NCI-H2107 (cell line): ENCODE measurements at regions not wholly inside any gene's neighbourhood (a gene's known extent, or its start where the extent isn't known, plus 50 kb on each side); places are given as distances from the start of the nearest gene placed in this dataset.
"Not testable (repeated sequence)": the region's sequence is repeated elsewhere in the genome, so short reads cannot be mapped to it uniquely, and the experiment has no call there.

ENCODE experiments used
- DNase-seq: peaks from one replicate; lab custom pipeline; 2025; lab: John Stamatoyannopoulos, UW

DNA sequence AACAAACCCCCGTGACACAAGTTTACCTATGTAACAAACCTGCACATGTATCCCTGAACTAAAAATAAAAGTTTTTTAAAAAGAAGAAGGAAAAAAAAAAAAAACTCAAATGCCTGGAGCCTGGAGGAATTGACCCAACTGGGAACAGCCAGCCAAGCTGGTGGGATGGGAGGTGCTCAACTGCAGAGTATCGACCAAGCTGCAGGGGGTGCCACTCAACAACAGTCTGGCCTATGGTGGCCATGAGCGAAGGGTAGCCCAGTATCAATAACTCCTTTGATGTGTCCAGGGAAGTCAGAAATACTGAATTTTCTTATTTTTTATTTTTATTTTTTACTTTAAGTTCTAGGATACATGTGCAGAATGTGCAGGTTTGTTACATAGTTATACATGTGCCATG lies 310.3 kb upstream of the DLGAP1 start:
- DNase-seq, result no peak

DNA sequence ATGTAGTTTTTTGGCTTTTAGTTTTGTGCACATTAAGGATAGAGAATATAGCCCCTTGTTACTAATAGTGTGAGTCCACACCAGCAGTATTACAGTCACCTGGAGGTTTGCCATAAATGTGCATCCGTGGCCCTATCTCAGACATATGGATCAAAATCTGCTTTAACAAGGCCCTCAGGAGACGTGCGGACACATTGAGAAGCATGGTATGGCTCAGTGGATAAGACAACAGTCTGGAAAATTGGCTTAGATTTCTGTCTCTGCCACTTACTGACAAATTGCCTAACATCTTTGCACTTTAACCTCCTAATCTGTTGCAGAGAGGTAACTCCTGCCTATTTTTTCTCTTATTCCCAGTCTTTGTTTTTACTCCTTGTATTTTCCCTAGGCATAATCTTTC lies 307.2 kb upstream of the DLGAP1 start:
- DNase-seq, result no peak

DNA sequence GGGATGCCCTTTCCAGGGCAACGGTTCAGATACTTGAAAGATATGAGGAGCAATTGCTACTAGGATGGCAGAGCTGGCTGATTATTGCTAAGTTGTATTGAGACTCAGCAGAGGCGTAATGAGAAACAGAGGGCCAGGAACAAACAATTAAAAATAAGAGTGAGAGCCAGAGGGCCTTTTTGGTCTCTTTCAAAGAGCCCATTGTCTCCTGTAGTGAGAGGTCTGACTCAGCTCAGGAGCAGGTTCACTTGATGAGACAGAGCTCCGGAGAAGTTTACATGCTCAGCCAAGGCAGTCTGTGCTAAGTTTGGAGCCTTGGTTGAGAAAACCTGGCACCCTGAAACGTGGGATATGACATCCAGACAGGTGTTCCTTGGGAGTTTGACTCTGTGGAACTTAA lies 303.9 kb upstream of the DLGAP1 start:
- no peak for DNase-seq

DNA sequence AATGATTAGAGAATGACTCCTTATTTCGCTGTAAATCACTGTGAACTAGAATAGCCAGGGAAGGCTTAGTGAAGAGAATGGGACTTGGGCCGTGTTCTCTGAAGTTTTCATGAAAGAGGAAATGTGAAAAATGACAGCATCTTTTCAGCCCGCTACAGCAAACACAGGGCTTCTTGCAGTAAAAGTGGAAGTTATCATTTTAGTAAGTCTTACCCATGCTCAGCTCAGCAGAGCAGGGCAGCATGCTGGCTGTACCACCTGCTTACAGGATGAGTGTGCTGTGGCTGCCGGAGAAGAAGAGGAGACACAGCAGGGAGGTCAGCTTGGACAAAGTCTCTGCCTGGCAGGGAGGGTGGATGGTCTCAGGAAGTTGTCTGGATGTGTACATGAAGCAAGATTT lies 300.7 kb upstream of the DLGAP1 start:
- DNase-seq, result no peak

DNA sequence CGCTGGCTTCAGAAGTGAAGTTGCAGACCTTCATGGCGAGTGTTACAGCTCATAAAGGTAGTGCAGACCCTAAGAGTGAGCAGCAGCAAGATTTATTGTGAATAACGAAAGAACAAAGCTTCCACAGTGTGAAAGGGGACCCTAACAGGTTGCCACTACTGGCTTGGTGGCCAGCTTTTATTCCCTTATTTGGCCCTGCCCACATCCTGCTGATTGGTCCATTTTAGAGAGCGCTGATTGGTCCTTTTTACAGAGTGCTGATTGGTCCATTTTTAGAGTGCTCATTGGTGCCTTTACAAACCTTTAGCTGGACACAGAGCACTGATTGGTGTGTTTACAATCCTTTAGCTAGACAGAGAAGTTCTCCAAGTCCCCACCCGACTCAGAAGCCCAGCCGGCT lies 298.0 kb upstream of the DLGAP1 start:
- not testable (repeated sequence) for DNase-seq

DNA sequence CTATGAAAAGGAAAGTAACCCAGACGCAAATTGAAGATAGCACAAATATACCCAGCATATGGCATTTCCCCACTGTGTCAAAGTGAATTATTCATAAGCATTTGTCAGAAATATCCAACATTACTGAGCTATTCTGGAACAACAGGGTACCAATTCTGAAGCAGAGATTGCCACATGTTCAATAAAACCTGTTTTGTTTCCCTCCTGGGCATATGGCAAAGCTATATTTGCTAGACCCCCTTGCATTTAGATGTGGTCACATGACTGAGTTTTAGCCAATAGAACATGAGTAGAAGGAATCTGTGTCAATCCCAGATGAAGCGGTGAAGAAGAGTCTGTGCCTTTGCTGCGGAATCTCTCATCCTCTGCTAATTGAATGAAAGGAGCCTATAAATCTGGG lies 296.4 kb upstream of the DLGAP1 start:
- no peak for DNase-seq

DNA sequence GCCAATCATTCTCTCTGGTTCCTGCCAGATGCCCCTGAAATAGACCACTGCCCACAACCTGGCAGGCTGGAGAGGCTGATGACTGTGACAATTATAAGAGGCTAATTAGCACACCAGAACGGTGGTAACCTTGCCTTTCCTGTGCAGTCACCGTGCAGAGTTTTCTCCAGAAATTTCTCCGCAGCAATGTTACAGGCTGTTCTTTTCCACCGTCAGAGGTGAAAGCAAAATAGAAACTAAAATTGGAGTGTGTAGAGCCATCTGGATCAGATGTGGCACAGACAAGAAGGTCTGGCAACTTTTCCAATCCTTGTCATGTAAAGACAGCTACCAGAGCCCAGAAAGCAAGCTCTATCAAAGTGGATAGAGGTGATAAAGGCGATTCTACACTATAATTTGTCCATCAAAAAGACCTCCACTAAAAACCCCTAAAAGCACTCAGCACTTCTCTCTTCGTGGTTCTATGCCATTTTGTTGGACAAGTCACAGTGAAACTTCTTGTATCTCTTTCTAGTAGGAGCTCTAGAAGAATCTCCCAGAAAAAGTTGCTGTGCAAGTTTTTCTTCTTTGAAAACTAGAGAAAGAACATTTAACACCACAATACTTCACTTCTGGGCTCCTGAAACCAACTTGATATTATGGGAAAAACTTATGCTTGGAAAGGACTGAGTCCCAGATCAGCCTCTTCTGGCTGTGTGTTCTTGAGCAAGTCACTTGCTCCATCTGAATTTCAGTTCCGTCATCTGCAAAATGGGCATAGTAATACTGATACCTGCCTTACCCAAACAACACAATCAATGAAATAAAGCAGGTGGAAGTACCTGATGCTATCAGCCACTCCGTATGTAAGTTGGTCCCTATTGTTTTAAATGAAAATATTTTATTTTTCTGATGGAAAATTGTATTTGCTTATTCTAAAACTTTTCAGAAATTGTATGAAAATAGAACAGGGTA lies 295.6 kb upstream of the DLGAP1 start:
- DNase-seq, result no peak

DNA sequence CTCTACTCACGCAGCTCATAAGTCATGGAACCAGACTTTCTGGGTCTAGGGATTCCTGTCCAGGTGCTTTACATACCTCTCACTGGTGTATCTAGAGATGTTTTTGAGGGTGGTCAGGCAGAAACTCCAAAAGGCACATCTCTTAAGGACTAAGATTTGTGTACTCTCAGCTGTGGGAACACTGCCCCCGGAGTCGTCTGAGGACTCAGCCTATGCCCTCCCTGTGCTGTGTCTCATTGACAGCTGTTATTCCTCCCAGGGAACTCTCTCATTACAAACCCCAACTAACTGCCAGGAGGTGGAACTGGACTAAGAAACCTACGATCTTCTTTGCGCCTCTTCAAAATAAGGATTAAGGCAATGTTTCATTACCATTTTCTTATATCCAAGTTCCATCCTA lies 293.9 kb upstream of the DLGAP1 start:
- no peak for DNase-seq

DNA sequence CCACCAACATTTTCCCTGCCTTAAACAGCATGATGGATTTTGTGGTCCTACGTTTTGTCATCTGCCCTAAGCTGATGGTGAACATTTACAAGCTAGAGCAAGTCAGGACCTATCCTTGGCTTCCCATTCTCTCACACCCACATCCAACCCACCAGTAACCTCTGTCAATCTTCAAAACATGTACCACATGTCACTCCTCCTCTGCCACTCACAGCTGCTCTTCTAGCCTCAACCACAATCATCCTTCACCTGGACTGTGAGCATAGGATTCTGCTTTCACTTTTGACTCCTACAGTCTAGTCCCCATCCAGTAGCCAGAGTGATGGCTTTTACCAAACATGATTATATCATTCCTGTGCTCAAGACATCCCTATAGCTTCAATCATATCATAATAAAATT lies 279.8 kb upstream of the DLGAP1 start:
- no peak for DNase-seq

DNA sequence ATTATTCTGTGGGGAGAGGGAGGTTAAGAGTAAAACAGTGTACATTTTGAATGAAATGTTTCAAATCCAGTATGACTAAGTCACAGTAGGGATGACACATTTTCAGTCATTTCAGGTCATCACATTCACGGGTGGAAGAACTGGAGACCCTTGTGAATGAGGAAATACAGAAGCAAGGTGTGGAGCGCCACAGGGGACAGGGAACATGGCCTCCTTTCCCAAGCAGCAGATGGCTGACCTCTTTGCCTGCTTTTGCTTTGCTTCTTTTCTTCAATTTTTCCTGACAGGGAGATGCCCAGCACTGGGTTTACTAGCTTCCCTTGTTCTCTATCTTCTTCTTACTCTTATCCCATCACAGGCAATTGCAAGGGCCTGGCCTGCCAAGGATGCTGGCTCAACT lies 278.9 kb upstream of the DLGAP1 start:
- DNase-seq, result no peak

DNA sequence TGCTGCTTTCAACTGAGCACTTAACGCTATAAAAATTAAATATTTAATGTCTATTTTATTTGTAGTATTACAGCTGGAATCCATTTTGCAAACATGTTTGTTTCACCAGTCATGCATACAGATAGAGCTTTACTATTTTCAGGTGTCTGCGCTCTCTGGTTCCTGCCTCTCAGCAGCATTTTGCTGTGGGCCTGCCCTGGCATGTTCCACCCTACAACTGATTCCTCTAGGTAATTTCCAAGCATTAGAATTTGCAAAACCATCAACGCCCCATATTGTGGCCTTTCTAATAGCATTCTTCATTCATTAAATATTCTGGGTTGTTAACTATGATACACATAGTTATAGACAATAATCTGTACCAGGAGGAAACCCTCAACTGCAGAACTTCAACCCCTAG lies 266.4 kb upstream of the DLGAP1 start:
- no peak for DNase-seq

DNA sequence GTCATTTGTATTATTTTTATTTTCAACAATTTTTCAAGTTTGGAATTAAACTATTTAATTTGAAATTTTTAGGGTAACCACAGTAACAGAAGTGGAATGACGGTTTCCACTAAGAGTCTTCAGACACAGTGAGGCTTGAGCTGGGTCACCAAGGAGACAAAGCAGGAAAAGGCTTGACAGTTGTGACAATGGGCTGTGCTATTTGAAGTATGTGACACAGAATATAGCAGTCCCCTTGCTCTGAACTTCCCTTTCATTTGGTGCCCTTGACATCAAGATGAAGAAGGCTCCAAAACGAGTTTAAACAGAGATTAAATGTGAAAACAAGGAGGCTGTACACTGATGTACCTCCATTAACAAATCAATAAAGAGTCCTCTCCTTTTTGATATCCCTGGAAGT lies 265.4 kb upstream of the DLGAP1 start:
- DNase-seq, result no peak

DNA sequence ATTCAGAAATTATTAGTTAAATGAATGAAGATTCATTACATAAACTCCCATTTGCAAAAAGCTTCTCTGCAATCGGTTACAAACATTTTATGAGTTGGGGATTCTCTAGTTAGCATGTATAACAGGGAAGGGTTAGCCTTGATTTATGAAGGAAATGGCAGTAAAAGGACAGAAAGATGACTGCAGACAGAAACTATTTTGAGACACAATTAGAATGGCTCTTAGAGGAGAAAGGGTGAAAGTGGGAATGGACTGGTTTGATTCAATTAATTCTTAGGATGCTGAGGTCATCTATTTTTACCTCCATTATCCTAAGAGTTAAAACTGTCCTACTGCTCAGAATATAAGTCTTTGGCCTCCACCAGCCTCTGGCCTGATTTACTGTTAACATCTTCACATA lies 250.8 kb upstream of the DLGAP1 start:
- no peak for DNase-seq

DNA sequence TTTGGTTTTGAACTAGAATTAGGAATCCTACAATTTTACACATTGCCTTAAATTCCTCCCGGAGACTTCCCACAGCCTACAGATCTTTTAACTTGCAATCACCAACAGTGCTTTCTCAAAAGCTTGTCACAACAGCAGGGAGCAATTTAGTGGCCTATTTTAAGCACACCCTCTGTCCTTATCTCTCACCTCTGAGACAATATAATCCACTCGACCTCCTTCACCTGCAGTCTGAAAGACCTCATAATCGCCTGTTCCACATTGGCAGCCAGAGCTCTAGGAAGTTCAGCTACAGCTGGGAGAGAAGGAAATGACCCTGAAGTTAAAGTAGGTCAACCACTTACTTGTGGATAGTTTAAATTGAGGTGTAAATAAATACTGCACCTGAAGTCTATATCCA lies 249.7 kb upstream of the DLGAP1 start:
- DNase-seq, result no peak

DNA sequence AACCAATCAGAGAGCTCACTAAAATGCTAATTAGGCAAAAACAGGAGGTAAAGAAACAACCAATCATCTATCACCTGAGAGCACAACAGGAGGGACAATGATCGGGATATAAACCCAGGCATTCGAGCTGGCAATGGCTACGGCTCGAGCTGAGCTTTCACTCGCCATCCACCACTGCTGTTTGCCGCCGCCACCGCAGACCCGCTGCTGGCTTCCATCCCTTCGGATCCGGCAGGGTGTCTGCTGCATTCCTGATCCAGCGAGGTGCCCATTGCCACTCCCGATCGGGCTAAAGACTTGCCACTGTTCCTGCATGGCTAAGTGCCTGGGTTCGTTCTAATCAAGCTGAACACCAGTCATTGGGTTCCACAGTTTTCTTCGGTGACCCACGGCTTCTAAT lies 236.7 kb upstream of the DLGAP1 start:
- DNase-seq, result no peak

DNA sequence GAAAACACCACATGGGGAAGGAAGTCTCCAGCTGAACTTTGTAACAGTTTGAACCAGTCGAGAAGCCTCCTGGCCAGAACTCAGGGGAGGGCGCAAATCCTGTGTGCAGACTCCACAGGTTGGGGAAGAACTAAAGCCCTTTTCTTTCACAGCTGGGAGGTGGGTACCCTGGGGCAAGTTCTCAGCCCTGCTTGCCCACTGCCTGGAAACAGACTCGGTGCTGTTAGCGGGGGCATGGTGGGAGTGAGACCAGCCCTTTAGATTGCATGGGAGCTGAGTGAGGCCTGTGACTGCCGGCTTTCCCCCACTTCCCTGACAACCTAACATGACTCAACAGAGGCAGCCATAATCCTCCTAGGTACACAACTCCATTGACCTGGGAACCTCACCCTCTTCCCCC lies 223.6 kb upstream of the DLGAP1 start:
- DNase-seq, result not testable (repeated sequence)

DNA sequence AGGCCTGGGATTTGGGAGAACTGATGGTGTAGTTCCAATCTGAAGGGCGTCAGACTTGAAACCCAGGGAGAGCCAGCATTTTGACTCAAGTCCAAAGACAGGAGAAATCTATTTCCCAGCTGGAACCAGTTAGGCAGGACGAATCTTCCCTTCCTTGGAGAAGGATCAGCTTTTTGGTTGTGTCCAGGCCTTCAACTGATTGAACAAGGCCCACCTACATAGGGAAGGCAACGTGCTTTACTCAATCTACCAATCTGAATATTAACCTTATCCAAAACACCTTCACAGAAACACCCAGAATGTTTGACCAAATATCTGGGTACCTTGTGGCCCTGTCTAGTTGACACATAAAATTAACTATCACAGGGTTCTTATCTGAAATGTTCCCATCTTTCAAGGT lies 221.9 kb upstream of the DLGAP1 start:
- DNase-seq, result no peak

DNA sequence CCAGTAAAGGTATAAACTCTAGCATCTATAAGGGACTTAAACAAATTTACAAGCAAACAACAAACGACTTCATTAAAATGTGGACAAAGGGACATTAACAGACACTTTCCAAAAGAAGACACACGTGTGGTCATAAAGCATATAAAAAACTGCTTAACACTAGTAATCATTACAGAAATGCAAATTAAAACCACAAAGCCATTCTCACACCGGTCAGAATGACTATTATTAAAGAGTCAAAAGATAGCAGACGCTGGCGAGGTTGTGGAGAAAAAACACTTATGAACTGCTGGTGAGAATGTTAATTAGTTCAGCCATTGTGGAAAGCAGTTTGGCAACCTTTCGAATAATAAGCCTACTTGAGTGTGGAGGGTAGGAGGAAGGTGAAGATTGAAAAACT lies 217.1 kb upstream of the DLGAP1 start:
- no peak for DNase-seq

DNA sequence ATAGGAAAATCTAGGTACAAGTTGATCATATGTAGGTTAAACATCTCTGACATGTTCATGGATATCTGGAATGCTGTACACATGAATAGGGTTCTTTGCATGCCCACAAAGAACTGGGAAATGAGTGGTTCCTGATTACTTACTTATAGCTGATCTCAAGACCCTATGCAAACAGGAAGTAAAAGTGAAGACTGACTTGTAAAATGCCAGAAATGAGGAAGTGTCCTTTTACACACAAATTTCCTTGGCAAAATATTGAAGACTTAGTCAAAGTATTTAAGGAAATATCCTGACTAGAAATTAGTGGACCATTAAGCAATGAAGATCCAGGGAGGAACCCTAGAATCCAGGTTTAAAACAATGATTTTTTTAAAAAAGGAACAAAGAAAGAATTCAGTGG lies 203.7 kb upstream of the DLGAP1 start:
- no peak for DNase-seq

DNA sequence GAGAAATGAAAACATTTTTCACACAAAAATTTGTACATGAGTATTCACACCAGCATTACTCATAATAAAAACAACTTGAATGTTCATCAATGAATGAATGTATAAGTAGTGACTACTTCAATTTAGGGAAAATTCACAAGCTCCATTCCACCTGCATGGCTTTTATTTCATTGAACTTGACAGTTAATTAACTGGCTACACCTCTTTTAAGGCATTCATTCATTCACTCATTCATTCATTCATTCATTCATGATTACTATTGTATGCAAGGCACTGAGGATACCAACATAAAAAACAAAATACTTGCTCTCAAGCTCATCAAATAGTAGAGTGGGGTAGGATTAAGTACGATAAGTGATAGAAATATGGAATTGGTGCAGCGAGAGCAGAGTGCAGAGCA lies 198.3 kb upstream of the DLGAP1 start:
- no peak for DNase-seq

DNA sequence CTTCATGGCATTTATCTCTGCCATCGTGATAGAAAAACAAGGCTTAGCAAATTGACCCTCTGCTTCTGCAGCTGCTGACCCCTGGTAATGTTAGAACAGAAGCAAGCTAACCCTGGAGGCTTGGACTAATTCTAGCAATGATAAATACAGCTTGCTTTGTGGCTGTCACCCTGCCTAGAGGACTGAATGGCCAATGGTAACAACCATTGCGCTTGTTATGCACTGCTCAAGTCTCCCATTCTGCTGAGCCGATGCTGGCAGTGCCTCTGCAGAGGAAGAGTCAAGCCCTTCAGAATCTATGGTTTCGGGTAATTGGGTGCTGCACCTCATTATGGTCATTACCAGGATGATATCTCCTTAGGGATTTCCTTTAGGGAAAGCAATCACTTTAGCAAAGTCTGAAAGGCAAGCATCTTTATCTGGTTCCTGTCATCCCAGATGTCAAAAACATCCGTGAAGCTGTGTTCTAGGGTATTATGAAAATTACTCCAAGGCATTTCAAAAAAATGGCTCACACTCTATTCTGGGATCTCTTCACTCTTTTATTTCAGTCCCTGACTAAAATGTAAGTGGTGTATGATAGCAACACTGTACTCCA lies 186.8 kb upstream of the DLGAP1 start:
- DNase-seq, result no peak

DNA sequence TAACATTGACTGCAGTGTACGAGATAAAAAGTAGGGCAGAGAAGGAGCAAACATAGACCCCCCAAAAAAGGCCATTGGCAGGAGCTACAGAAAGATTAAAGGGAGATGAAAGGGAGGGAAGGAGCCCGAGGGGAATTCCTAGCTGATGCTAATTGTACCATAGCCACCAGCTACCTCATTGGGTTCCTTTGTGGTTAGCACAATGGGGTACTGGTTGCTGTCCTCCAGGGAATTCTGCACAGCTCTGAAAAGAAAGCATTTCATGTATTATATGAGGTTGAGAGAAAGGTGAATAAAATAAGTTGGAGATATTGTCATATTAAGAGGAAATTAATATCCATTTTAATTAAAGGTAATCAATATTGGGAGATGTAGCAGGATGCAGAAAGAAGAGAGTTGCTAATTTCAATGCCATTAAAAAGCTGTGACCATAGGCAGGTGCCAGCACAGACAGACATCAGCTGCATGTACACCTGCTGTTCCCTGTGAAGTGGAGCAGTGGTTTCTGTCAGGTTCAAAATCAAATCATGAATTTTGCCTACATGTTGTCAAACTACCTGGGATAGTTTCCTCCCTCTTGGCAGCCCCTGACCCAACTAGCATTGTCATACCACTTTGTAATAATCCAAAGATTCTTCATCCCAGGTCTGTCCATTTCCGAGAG lies 185.4 kb upstream of the DLGAP1 start:
- DNase-seq, result no peak

DNA sequence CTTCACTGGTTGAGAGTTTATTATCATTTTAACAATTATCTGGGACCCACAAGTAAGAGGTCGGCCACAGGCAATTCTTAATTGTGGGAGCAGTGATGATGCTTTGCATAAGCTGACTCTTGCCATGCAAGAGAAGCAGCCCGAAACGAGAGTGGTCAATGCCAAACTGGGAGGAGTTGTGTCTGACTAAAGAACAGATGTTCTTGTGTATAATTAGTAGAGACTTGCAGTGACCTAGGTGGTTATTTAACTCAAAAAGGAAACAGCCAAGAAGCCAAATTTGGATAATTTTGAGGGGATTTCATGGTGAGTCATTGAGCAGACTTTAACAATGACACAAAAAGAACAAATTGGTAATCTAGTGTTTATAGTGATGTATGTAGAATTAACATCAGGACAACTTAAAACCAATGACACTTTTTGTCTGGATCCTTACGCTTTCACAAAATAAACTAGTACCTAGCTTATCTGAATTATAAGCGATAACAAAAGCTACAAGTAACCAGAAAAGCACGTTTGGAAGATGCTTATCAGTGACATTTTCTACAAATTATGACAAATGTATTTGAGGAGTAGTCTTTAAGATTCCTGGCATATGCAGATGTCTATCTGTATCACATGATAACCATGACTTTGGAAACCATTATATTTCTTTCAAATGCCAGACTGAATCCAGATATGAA lies 184.7 kb upstream of the DLGAP1 start:
- no peak for DNase-seq
